Suprapubic skin (tissue), 4 donors: ENCODE measurements at regions not wholly inside any gene's neighbourhood (a gene's known extent, or its start where the extent isn't known, plus 50 kb on each side); places are given as distances from the start of the nearest gene placed in this dataset.

Experiments used
- DNase-seq, 2 donors: peaks; one replicate each; pipeline ENCODE4 v3.0.0-alpha.2; 2019; ENCODE audit warnings: low spot score in 2 of 2
- H3K27ac ChIP-seq: fragments of 200-600 bp; sonication (generic); one replicate; pipeline ENCODE4 v1.5.1; 2019
- H3K27me3 ChIP-seq: fragments of 200-600 bp; sonication (generic); one replicate; pipeline ENCODE4 v1.5.1; 2019
- H3K36me3 ChIP-seq: fragments of 200-600 bp; sonication (generic); one replicate; pipeline ENCODE4 v1.5.1; 2019
- H3K4me1 ChIP-seq: fragments of 200-600 bp; sonication (generic); one replicate; pipeline ENCODE4 v1.5.1; 2019
- H3K4me3 ChIP-seq: fragments of 200-600 bp; sonication (generic); one replicate; pipeline ENCODE4 v1.5.1; 2019; ENCODE audit warnings: mild to moderate bottlenecking
- H3K9me3 ChIP-seq: fragments of 200-600 bp; sonication (generic); one replicate; pipeline ENCODE4 v1.5.1; 2019
- EP300 ChIP-seq: sonication (generic); formaldehyde crosslinking; IDR thresholded peaks from one replicate; pipeline ENCODE4 v1.6.1; 2017; ENCODE audit warnings: antibody characterized with exemption
- POLR2A ChIP-seq, 2 donors: fragments of 450-650 bp; IDR thresholded peaks; one replicate each; pipeline ENCODE4 v1.6.1; 2017; ENCODE audit warnings: antibody characterized with exemption in 2 of 2, mild to moderate bottlenecking in 2 of 2, moderate library complexity in 2 of 2
- POLR2AphosphoS5 ChIP-seq, 3 donors: sonication (generic); formaldehyde crosslinking; IDR thresholded peaks; one replicate each; pipeline ENCODE4 v1.6.1; 2017; ENCODE audit warnings: antibody characterized with exemption in 3 of 3
- WGBS: methylation state at CpG from one replicate; pipeline ENCODE4 v1.1.5; 2018; 5-methylcytosine and 5-hydroxymethylcytosine counted together
- TF ChIP-seq, protein P1 (sequence below), 2 donors: fragments of 200-600 bp in 1 of 2; fragments of 450-650 bp in 1 of 2; sonication (generic) in 1 of 2; IDR thresholded peaks; one replicate each; pipeline ENCODE4 v1.5.1; 2016 to 2019; ENCODE audit warnings: antibody characterized with exemption in 2 of 2, mild to moderate bottlenecking in 1 of 2, moderate library complexity in 1 of 2

DNA sequence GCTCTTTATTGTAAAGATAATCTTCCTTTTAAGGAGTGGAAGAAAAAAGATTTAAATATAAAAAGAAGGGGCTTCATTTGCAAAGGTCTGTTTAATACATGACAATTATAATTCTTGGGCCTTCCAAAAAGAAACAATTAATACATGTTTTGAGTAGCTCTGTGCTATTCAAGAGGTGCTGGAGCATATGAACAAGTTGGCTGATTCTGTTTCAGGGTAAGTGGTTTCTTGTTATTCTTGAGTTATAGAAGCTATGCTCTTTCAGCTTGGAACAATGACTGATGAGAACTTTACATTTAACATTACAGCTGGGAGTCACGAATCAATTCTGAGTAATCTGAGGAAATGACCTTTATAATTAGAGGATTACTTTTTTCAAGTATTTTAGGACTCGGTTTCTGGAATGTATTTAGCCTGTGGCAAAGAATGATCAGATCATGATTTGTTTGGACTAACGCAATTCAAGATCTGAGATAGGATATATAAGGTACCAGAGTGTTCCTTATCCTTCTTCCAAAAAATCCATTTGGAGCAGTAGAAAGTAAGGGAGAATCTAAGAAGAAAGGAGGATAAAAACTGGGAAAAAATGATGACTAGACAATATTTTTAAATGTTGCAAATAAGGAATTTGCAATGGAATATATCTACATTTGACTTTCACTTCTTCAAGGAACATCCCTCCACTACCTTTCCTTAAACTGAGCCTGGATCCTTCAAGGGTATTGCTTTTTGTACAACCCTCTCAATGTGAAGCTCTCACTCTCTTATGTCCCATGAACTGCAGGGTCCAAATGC is 77.1 kb upstream of the KCTD3 start:
- WGBS = 37% methylated on average over 3 of the region's 3 CpGs
- no peaks in the 10 kb centered on the region for H3K9me3 ChIP-seq
- H3K27me3 ChIP-seq = no peaks in the 10 kb centered on the region
- DNase-seq = no peak
- no peaks in the 10 kb centered on the region for H3K36me3 ChIP-seq
- no peak overlapping the region for H3K27ac ChIP-seq
- TF ChIP-seq POLR2AphosphoS5 (IDR thresholded peaks at IDR 0.05) (no peak), EP300 (no peak), POLR2A (IDR thresholded peaks at IDR 0.05) (no peak)
- TF ChIP-seq, protein P1, sequence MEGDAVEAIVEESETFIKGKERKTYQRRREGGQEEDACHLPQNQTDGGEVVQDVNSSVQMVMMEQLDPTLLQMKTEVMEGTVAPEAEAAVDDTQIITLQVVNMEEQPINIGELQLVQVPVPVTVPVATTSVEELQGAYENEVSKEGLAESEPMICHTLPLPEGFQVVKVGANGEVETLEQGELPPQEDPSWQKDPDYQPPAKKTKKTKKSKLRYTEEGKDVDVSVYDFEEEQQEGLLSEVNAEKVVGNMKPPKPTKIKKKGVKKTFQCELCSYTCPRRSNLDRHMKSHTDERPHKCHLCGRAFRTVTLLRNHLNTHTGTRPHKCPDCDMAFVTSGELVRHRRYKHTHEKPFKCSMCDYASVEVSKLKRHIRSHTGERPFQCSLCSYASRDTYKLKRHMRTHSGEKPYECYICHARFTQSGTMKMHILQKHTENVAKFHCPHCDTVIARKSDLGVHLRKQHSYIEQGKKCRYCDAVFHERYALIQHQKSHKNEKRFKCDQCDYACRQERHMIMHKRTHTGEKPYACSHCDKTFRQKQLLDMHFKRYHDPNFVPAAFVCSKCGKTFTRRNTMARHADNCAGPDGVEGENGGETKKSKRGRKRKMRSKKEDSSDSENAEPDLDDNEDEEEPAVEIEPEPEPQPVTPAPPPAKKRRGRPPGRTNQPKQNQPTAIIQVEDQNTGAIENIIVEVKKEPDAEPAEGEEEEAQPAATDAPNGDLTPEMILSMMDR (IDR thresholded peaks at IDR 0.05) = no peak
- H3K4me1 ChIP-seq = no peaks in the 10 kb centered on the region
- no peak overlapping the region for H3K4me3 ChIP-seq

DNA sequence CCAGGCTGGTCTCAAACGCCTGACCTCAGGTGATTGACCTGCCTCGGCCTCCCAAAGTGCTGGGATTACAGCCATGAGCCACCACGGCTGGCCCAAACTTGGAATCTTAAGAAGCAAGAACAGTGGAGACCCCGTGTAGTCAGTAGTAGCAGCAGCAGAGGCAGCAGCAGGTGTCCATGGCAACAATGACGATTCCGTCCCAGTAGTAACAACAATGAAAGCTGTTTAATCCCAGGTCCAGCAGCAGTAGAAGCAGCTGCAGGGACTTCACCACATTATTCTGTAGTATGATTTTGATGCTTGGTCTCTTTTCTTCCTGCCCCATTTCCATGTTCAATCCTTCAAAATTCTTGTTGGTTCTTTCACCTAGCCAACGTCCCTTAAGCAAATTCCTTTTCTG is 69.6 kb upstream of the KCTD3 start:
- H3K4me3 ChIP-seq = no peak overlapping the region
- no peaks in the 10 kb centered on the region for H3K36me3 ChIP-seq
- DNase-seq = no peak
- H3K4me1 ChIP-seq = no peaks in the 10 kb centered on the region
- TF ChIP-seq EP300 (no peak), POLR2AphosphoS5 (IDR thresholded peaks at IDR 0.05) (no peak)
- WGBS = 89% methylated on average over 3 of the region's 7 CpGs
- no peak overlapping the region for H3K27ac ChIP-seq
- no peaks in the 10 kb centered on the region for H3K9me3 ChIP-seq
- no peaks in the 10 kb centered on the region for H3K27me3 ChIP-seq

DNA sequence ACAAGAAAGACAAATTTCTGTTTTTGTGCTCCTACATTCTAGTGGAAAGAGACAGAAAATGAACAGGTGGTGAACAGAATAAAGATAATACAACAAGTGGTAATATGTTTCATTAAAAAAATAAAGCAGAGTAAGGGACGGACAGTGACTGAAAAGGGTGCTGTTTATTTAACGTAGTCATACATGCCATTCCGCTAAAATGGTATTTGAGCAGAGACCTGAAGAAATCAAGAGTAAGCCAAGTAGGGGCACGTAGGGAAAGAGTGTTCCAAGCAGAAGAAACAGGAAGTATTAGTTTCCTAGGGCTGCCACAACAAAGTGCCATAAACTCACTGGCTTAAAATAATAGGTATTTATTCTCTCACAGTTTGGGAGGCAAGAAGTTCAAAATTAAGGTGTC is 65.6 kb upstream of the KCTD3 start:
- no peak overlapping the region for H3K4me3 ChIP-seq
- no peaks in the 10 kb centered on the region for H3K9me3 ChIP-seq
- H3K4me1 ChIP-seq = no peaks in the 10 kb centered on the region
- no peaks in the 10 kb centered on the region for H3K27me3 ChIP-seq
- H3K27ac ChIP-seq = no peak overlapping the region
- WGBS = 72% methylated on average over 4 of the region's 4 CpGs
- TF ChIP-seq POLR2A (IDR thresholded peaks at IDR 0.05) (no peak), POLR2AphosphoS5 (IDR thresholded peaks at IDR 0.05) (no peak), EP300 (no peak)
- TF ChIP-seq, protein P1 (IDR thresholded peaks at IDR 0.05) = no peak
- H3K36me3 ChIP-seq = no peaks in the 10 kb centered on the region
- DNase-seq = no peak

DNA sequence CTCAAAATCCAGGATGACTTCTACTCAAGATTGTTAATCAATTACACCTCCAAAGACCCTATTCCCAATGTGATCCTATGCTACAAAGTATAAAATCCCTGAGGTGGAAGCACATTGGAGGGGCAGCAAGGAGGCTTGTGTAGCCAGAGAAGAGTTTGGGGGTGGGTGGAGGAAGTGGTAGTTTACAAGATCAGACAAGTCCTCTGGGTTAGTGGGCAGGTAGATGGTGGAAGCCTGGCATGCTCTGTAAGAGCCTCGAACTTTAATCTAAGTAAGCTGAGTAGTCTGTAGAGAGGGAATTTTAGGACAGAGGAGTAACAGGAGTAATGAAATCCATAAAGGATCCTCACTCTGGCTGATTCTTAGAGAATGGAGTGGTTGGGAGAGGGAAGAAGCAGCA is 65.0 kb upstream of the KCTD3 start:
- TF ChIP-seq POLR2AphosphoS5 (IDR thresholded peaks at IDR 0.05) = no peak
- TF ChIP-seq, protein P1 (IDR thresholded peaks at IDR 0.05) = no peak
- TF ChIP-seq POLR2A (IDR thresholded peaks at IDR 0.05) = no peak
- TF ChIP-seq EP300 = no peak
- Histone ChIP-seq H3K4me3 (no peak overlapping the region), H3K27me3 (no peaks in the 10 kb centered on the region), H3K4me1 (no peaks in the 10 kb centered on the region), H3K36me3 (no peaks in the 10 kb centered on the region), H3K9me3 (no peaks in the 10 kb centered on the region), H3K27ac (no peak overlapping the region)
- 54% methylated on average over 1 of the region's 1 CpG for WGBS
- DNase-seq = no peak

DNA sequence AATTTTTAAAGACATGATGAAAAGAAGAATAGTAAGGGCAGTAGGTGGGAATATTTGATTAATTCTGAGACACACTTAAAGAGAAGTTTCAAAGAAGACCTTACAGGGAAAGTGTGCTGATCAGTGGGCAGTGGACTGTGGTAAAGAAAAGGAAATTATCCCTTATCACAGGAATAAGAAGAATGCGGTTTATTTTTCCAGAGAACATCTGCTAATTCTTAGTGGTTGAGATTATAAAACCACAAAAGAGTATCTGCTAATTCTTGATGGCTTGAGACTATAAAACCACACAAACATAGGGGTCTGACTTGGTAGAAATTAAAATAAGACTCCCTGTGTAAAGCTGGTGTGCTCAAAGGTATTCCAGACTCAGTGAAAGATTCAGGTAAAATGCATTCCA is 60.0 kb upstream of the KCTD3 start:
- DNase-seq = no peak
- H3K27ac ChIP-seq = no peak overlapping the region
- H3K36me3 ChIP-seq = no peaks in the 10 kb centered on the region
- 65% methylated on average over 1 of the region's 1 CpG for WGBS
- no peak overlapping the region for H3K4me3 ChIP-seq
- TF ChIP-seq POLR2A (IDR thresholded peaks at IDR 0.05) (no peak), EP300 (no peak), POLR2AphosphoS5 (IDR thresholded peaks at IDR 0.05) (no peak)
- TF ChIP-seq, protein P1 (IDR thresholded peaks at IDR 0.05) = no peak
- H3K27me3 ChIP-seq = no peaks in the 10 kb centered on the region
- peaks cover 7% of the 10 kb centered on the region for H3K9me3 ChIP-seq
- no peaks in the 10 kb centered on the region for H3K4me1 ChIP-seq
